Gastrocnemius medialis (tissue), 4 donors: ENCODE measurements at regions not wholly inside any gene's neighbourhood (a gene's known extent, or its start where the extent isn't known, plus 50 kb on each side); places are given as distances from the start of the nearest gene placed in this dataset.

ENCODE experiments used
- ATAC-seq, 2 donors: fragments of 150-250 bp; one replicate each; pipeline ENCODE4 v1.9.1; 2016
- DNase-seq, 2 donors: peaks; one replicate each; pipeline ENCODE4 v3.0.0-alpha.2; 2019
- H3K27ac ChIP-seq, 4 donors: fragments of 200-600 bp; sonication (generic); 1 replicate in 1 of 4; 2 replicates in 3 of 4; pipeline ENCODE4 v1.5.1; 2016 to 2018; ENCODE audit warnings: mild to moderate bottlenecking in 2 of 4, moderate library complexity in 1 of 4
- H3K27me3 ChIP-seq, 3 donors: fragments of 200-600 bp; sonication (generic) in 2 of 3; 1 replicate in 1 of 3; 2 replicates in 2 of 3; pipeline versions ENCODE4 v1.5.1 to v1.6.0; 2016 to 2019; ENCODE audit warnings: mild to moderate bottlenecking in 1 of 3, moderate library complexity in 1 of 3
- H3K36me3 ChIP-seq, 2 donors: fragments of 200-600 bp; sonication (generic) in 1 of 2; one replicate each; pipeline ENCODE4 v1.5.1; 2017 to 2018
- H3K4me1 ChIP-seq, 2 donors: fragments of 200-600 bp; sonication (generic) in 1 of 2; one replicate each; pipeline ENCODE4 v1.5.1; 2016 to 2017; ENCODE audit warnings: mild to moderate bottlenecking in 2 of 2
- H3K4me3 ChIP-seq, 4 donors: fragments of 200-600 bp; sonication (generic) in 3 of 4; 1 replicate in 1 of 4; 2 replicates in 3 of 4; pipeline ENCODE4 v1.5.1; 2016 to 2019; ENCODE audit warnings: mild to moderate bottlenecking in 2 of 4
- H3K9me3 ChIP-seq, 3 donors: fragments of 200-600 bp; sonication (generic) in 2 of 3; 1 replicate in 1 of 3; 2 replicates in 2 of 3; pipeline ENCODE4 v1.5.1; 2016 to 2019
- POLR2A ChIP-seq, 2 donors: fragments of 450-650 bp; IDR thresholded peaks; one replicate each; pipeline ENCODE4 v1.6.1; 2017; ENCODE audit warnings: antibody characterized with exemption in 2 of 2, mild to moderate bottlenecking in 2 of 2, moderate library complexity in 2 of 2
- in situ Hi-C, 4 donors: fragments of 200-750 bp; cut with MboI; loops; one replicate each; pipeline versions ENCODE4 v1.15.0 to v1.8.0; 2017; ENCODE audit warnings: low sequenced_read_pairs in 4 of 4
- intact Hi-C: fragments of 100-400 bp; cut with DNase I; formaldehyde crosslinking; loops from one replicate; pipeline ENCODE4 v1.15.1; 2023; ENCODE audit warnings: low total_unique reads
- TF ChIP-seq, protein P1 (sequence below), 5 experiments: fragments of 450-650 bp in 3 of 5; fragments of 200-600 bp in 2 of 5; sonication (generic) in 2 of 5; IDR thresholded peaks in 4 of 5; conservative IDR thresholded peaks in 1 of 5; 1 replicate in 4 of 5; 2 replicates in 1 of 5; pipeline ENCODE4 v1.5.1; 2016 to 2019; ENCODE audit warnings: antibody characterized with exemption in 5 of 5, mild to moderate bottlenecking in 3 of 5, moderate library complexity in 3 of 5

DNA sequence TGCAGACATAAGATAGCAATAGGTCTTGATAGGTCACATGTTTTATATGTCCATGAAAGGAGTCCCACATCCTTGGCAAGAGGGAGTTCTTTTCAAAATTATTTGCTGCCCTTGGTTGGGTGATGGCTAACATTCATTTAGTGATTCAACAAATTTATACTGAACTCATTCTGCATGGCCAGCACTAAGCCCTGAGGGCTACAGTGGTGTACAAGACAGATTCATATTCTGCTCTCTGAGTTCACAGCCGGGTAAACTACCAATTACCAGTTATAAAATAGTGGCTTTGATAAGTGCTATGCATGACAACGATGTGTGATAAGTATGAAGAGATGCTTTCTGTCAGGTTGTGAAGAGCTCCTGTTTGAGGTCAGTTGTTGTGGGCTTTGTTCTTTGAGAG, 340.0 kb downstream of the GABRG2 start:
- H3K27me3 ChIP-seq: no peaks in the 10 kb centered on the region
- intact Hi-C loops (no loop called here), in situ Hi-C loops (no loop called here)
- H3K4me1 ChIP-seq: no peaks in the 10 kb centered on the region
- H3K27ac ChIP-seq: no peak overlapping the region
- H3K36me3 ChIP-seq: no peaks in the 10 kb centered on the region
- TF ChIP-seq, protein P1, sequence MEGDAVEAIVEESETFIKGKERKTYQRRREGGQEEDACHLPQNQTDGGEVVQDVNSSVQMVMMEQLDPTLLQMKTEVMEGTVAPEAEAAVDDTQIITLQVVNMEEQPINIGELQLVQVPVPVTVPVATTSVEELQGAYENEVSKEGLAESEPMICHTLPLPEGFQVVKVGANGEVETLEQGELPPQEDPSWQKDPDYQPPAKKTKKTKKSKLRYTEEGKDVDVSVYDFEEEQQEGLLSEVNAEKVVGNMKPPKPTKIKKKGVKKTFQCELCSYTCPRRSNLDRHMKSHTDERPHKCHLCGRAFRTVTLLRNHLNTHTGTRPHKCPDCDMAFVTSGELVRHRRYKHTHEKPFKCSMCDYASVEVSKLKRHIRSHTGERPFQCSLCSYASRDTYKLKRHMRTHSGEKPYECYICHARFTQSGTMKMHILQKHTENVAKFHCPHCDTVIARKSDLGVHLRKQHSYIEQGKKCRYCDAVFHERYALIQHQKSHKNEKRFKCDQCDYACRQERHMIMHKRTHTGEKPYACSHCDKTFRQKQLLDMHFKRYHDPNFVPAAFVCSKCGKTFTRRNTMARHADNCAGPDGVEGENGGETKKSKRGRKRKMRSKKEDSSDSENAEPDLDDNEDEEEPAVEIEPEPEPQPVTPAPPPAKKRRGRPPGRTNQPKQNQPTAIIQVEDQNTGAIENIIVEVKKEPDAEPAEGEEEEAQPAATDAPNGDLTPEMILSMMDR (IDR thresholded peaks at IDR 0.05 in 4 of 5, conservative IDR thresholded peaks at IDR 0.05 in 1 of 5): no peak
- no peak for TF ChIP-seq POLR2A (IDR thresholded peaks at IDR 0.05)
- H3K9me3 ChIP-seq: no peaks in the 10 kb centered on the region
- no peak for DNase-seq
- no peak for ATAC-seq
- H3K4me3 ChIP-seq: no peak overlapping the region

DNA sequence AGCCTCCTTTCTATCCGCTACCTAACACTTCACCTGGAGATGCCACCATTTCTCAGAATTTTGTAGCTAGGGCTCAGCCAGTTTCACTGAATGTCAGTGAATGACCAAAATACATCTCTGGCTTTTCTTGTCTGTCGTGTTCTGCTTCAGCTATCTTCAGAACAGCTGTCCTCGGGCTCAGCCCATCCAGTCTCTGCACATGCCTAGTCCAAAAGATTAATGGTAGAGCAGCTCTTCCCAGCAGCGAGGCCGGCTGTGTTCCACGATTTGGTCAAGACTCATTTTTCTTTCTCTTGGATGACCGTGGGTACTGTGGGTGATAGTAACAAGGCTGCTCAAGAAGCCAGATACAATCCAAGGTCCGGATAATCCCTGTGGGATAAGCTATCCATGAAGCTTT, 342.8 kb downstream of the GABRG2 start:
- intact Hi-C loops: no loop called here
- TF ChIP-seq, protein P1 (IDR thresholded peaks at IDR 0.05 in 4 of 5, conservative IDR thresholded peaks at IDR 0.05 in 1 of 5): no peak
- no peak for TF ChIP-seq POLR2A (IDR thresholded peaks at IDR 0.05)
- in situ Hi-C loops: no loop called here

DNA sequence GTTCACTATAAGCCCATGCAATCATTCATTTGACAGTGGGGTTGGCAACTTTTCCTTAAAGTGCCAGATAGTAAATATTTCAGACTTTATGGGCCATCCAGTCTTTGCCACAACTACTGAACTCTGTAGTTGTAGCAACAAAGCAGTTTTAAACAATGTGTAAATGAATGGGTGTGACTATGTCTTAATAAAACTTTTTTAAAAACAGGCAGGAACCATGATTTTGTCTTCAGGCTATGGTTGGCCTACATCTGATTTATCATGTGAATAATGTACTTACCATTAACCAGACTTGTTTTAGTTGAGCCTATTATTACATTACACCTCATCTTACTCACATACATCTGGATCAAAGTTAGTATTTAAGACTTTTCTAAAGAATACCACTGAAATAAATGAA, 361.6 kb downstream of the GABRG2 start:
- DNase-seq (no peak), ATAC-seq (no peak)
- Histone ChIP-seq H3K9me3 (no peaks in the 10 kb centered on the region), H3K27ac (no peak overlapping the region), H3K27me3 (no peaks in the 10 kb centered on the region), H3K4me3 (no peak overlapping the region), H3K36me3 (no peaks in the 10 kb centered on the region), H3K4me1 (no peaks in the 10 kb centered on the region)
- intact Hi-C loops: no loop called here
- in situ Hi-C loops: no loop called here
- TF ChIP-seq POLR2A (IDR thresholded peaks at IDR 0.05): no peak
- TF ChIP-seq, protein P1 (IDR thresholded peaks at IDR 0.05 in 4 of 5, conservative IDR thresholded peaks at IDR 0.05 in 1 of 5): no peak

More for the DNA sequence above, 342.8 kb downstream of the GABRG2 start:
- H3K27me3 ChIP-seq: no peaks in the 10 kb centered on the region
- no peaks in the 10 kb centered on the region for H3K9me3 ChIP-seq
- no peak overlapping the region for H3K4me3 ChIP-seq
- ATAC-seq: no peak
- no peak overlapping the region for H3K27ac ChIP-seq
- no peaks in the 10 kb centered on the region for H3K4me1 ChIP-seq
- no peaks in the 10 kb centered on the region for H3K36me3 ChIP-seq
- DNase-seq: no peak

DNA sequence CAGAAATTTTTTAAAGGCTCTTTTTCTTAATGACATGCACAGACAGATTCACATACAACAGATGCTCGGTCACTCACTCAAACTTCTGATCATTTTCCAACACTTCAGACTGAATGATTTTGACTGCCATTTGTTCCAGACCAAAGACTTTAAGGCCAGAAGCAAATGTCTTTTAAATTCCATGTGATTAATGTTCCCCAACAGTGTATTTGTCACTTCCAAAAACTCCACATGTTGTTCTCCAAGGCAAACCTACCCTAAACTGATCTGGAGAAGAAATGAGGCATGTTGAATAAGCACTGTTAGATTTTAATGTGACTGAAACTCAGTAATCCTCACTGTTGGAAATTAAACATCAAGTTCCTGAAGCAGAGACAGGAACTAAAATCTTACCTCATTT, 366.7 kb downstream of the GABRG2 start:
- H3K27ac ChIP-seq: no peak overlapping the region
- intact Hi-C loops (no loop called here), in situ Hi-C loops (no loop called here)
- H3K4me1 ChIP-seq: no peaks in the 10 kb centered on the region
- no peaks in the 10 kb centered on the region for H3K27me3 ChIP-seq
- H3K9me3 ChIP-seq: no peaks in the 10 kb centered on the region
- DNase-seq: no peak
- H3K36me3 ChIP-seq: no peaks in the 10 kb centered on the region
- no peak for ATAC-seq
- TF ChIP-seq, protein P1 (IDR thresholded peaks at IDR 0.05 in 4 of 5, conservative IDR thresholded peaks at IDR 0.05 in 1 of 5): no peak
- TF ChIP-seq POLR2A (IDR thresholded peaks at IDR 0.05): no peak
- no peak overlapping the region for H3K4me3 ChIP-seq

DNA sequence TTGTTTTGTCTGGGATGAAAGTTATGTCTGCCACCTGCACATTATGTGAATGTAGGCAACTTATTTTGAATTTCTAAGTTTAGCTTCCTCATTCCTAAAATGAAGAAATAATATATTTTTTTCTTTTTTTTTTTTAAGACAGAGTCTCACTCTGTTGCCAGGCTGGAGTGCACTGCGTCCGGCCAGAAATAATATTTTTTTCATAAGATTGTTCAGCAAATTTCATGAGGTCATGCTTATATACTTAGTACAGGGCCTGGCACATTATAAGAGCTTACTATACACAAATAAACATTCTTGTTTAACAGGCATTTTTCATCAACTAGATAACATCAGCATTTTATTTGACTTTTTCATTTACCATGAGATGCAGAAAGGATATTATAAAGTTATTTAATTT, 368.5 kb downstream of the GABRG2 start:
- no peak overlapping the region for H3K27ac ChIP-seq
- no peaks in the 10 kb centered on the region for H3K9me3 ChIP-seq
- no peak overlapping the region for H3K4me3 ChIP-seq
- in situ Hi-C loops (no loop called here), intact Hi-C loops (no loop called here)
- H3K4me1 ChIP-seq: no peaks in the 10 kb centered on the region
- ATAC-seq (no peak), DNase-seq (no peak)
- no peaks in the 10 kb centered on the region for H3K36me3 ChIP-seq
- no peaks in the 10 kb centered on the region for H3K27me3 ChIP-seq
- no peak for TF ChIP-seq POLR2A (IDR thresholded peaks at IDR 0.05)
- TF ChIP-seq, protein P1 (IDR thresholded peaks at IDR 0.05 in 4 of 5, conservative IDR thresholded peaks at IDR 0.05 in 1 of 5): no peak
